ENCODE measurements at regions not wholly inside any gene's neighbourhood (a gene's known extent, or its start where the extent isn't known, plus 50 kb on each side); places are given as distances from the start of the nearest gene placed in this dataset.

DNA sequence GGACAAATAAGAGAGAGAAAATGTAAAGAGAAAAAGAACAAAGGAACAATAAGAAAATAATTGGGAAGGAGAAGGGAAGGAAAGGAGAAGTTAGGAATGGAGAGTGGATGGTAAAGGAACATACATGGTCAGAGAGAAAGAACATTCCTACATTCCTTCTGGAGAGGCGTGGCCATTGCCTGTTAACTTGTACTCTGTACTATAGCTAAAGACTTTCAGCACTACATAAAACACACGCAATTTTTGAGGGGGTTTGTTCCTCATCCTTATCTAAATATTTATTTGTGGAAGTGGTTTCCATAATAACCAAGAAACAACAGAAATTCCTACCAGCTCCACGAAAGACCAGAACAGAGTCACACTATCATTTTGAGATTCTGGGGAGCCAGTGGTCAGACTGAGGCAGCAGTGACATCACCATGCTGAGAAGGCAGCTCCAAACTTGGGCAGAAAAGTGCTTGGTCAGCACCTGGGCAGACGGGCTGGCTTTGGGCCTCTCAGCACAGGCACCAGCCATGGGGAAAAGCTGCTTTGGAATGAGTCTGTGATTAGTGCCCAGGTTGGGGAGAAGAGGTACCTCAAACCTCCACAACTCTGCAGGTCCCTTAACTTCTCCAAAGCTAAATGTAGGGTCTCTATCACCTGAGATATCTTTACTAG, 125.9 kb upstream of the NTF3 start:
- H3K36me3 ChIP-seq (replicated peaks; ENCODE audit: insufficient read depth, low read depth) = no peaks in the 10 kb centered on the region
- no peaks in the 10 kb centered on the region for H3K9me2 ChIP-seq (replicated peaks; ENCODE audit: insufficient read depth)
- peak overlapping the region; percentile 20 for H3K4me2 ChIP-seq
- H3K4me3 ChIP-seq = no peak overlapping the region
- H3K27ac ChIP-seq = peak overlapping the region; percentile 85
- no peaks in the 10 kb centered on the region for H3K79me2 ChIP-seq
- peaks cover 10% of the 10 kb centered on the region for H3K4me1 ChIP-seq (ENCODE audit: insufficient read depth)
- peak; percentile 62 for DNase-seq (ENCODE audit: low spot score)
- H2AFZ ChIP-seq = no peak overlapping the region
- no peaks in the 10 kb centered on the region for H3K27me3 ChIP-seq
- no peaks in the 10 kb centered on the region for H3K9me3 ChIP-seq (ENCODE audit: low read depth)
- H4K20me1 ChIP-seq (ENCODE audit: insufficient read depth, poor library complexity, severe bottlenecking) = no peaks in the 10 kb centered on the region
- 52% methylated on average over 4 of the region's 4 CpGs for WGBS (ENCODE audit: low lambda C conversion rate, missing lambda C conversion rate)
- TF ChIP-seq, protein P1, sequence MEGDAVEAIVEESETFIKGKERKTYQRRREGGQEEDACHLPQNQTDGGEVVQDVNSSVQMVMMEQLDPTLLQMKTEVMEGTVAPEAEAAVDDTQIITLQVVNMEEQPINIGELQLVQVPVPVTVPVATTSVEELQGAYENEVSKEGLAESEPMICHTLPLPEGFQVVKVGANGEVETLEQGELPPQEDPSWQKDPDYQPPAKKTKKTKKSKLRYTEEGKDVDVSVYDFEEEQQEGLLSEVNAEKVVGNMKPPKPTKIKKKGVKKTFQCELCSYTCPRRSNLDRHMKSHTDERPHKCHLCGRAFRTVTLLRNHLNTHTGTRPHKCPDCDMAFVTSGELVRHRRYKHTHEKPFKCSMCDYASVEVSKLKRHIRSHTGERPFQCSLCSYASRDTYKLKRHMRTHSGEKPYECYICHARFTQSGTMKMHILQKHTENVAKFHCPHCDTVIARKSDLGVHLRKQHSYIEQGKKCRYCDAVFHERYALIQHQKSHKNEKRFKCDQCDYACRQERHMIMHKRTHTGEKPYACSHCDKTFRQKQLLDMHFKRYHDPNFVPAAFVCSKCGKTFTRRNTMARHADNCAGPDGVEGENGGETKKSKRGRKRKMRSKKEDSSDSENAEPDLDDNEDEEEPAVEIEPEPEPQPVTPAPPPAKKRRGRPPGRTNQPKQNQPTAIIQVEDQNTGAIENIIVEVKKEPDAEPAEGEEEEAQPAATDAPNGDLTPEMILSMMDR (IDR thresholded peaks at IDR 0.05; ENCODE audit: poor library complexity) = no peak
- no peak for TF ChIP-seq EZH2phosphoT487 (IDR thresholded peaks at IDR 0.05; ENCODE audit: low read depth, severe bottlenecking, unreplicated experiment)
- no peak for TF ChIP-seq EZH2 (IDR thresholded peaks at IDR 0.05; ENCODE audit: borderline replicate concordance)

DNA sequence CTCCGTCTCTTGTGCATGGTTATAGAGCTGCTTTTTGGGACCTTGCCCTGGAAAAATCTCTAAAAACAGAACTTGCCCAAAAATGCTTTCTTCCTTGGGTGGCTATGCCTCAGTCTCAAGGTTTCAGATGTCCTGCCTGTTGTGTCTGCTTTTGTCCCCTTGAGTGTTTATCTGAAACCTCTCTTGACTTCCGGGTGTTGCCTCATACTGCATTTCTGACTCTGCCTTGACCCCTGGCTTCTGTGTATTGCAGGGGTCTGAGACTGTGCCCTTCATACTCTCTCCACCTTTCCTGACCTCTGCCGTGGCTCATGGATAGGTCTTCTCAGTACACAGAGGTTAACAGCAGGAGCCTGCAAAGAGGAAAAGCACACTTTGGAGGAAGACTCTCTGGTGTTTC, 124.8 kb upstream of the NTF3 start:
- Histone ChIP-seq H3K9me2 (replicated peaks; ENCODE audit: insufficient read depth) (no peaks in the 10 kb centered on the region), H3K79me2 (no peaks in the 10 kb centered on the region), H3K36me3 (replicated peaks; ENCODE audit: insufficient read depth, low read depth) (no peaks in the 10 kb centered on the region), H3K27me3 (no peaks in the 10 kb centered on the region), H2AFZ (no peak overlapping the region), H3K9me3 (ENCODE audit: low read depth) (no peaks in the 10 kb centered on the region), H3K4me3 (no peak overlapping the region), H3K4me1 (ENCODE audit: insufficient read depth) (peaks cover 10% of the 10 kb centered on the region), H3K27ac (peak overlapping the region; percentile 75), H4K20me1 (ENCODE audit: insufficient read depth, poor library complexity, severe bottlenecking) (no peaks in the 10 kb centered on the region), H3K4me2 (no peak overlapping the region)
- no peak for DNase-seq (ENCODE audit: low spot score)
- WGBS (ENCODE audit: low lambda C conversion rate, missing lambda C conversion rate) = 64% methylated on average over 3 of the region's 3 CpGs
- TF ChIP-seq EZH2phosphoT487 (IDR thresholded peaks at IDR 0.05; ENCODE audit: low read depth, severe bottlenecking, unreplicated experiment) (no peak), EZH2 (IDR thresholded peaks at IDR 0.05; ENCODE audit: borderline replicate concordance) (no peak)
- TF ChIP-seq, protein P1 (IDR thresholded peaks at IDR 0.05; ENCODE audit: poor library complexity) = no peak

- Histone ChIP-seq H3K27me3 (no peaks in the 10 kb centered on the region), H3K9me3 (ENCODE audit: low read depth) (no peaks in the 10 kb centered on the region), H3K9me2 (replicated peaks; ENCODE audit: insufficient read depth) (no peaks in the 10 kb centered on the region), H4K20me1 (ENCODE audit: insufficient read depth, poor library complexity, severe bottlenecking) (no peaks in the 10 kb centered on the region), H3K4me2 (no peak overlapping the region), H3K79me2 (no peaks in the 10 kb centered on the region), H3K4me1 (ENCODE audit: insufficient read depth) (peaks cover 10% of the 10 kb centered on the region), H3K4me3 (no peak overlapping the region), H3K36me3 (replicated peaks; ENCODE audit: insufficient read depth, low read depth) (no peaks in the 10 kb centered on the region), H3K27ac (no peak overlapping the region), H2AFZ (no peak overlapping the region)
- no peak for TF ChIP-seq EZH2phosphoT487 (IDR thresholded peaks at IDR 0.05; ENCODE audit: low read depth, severe bottlenecking, unreplicated experiment)
- TF ChIP-seq, protein P1 (IDR thresholded peaks at IDR 0.05; ENCODE audit: poor library complexity) = no peak
- TF ChIP-seq EZH2 (IDR thresholded peaks at IDR 0.05; ENCODE audit: borderline replicate concordance) = no peak
- no peak for DNase-seq (ENCODE audit: low spot score)
These were observed 123.7 kb upstream of the NTF3 start for GRCh38 chr12:5308216-5308615.
